Left ventricle myocardium inferior (tissue), 1 donor: ENCODE measurements at regions not wholly inside any gene's neighbourhood (a gene's known extent, or its start where the extent isn't known, plus 50 kb on each side); places are given as distances from the start of the nearest gene placed in this dataset.

ENCODE experiments used
- DNase-seq: peaks from one replicate; pipeline ENCODE4 v3.0.0-alpha.2; 2020
- H3K27ac ChIP-seq: fragments of 200-600 bp; replicated peaks from 2 replicates; pipeline ENCODE4 v1.8.0; 2021
- H3K27me3 ChIP-seq: fragments of 200-600 bp; 2 replicates; pipeline ENCODE4 v1.8.0; 2021; ENCODE audit warnings: low read depth
- H3K36me3 ChIP-seq: fragments of 200-600 bp; 2 replicates; pipeline ENCODE4 v1.8.0; 2021
- H3K4me1 ChIP-seq: fragments of 200-600 bp; 2 replicates; pipeline ENCODE4 v1.8.0; 2021
- H3K4me3 ChIP-seq: fragments of 200-600 bp; 2 replicates; pipeline ENCODE4 v1.8.0; 2021; ENCODE audit warnings: mild to moderate bottlenecking, moderate library complexity
- H3K9me3 ChIP-seq: fragments of 200-600 bp; replicated peaks from 2 replicates; pipeline ENCODE4 v1.8.0; 2021
- CTCF ChIP-seq: fragments of 200-600 bp; IDR thresholded peaks from 2 replicates; pipeline ENCODE4 v1.8.0; 2021; ENCODE audit warnings: antibody characterized with exemption, mild to moderate bottlenecking, borderline replicate concordance
- intact Hi-C: fragments of 100-400 bp; cut with micrococcal nuclease; formaldehyde crosslinking; loops from one replicate; pipeline ENCODE4 v1.11.0; 2022
- donor health status: DM: no; HTN: yes; CAD: no; lungs with severe emphysema.

- TF ChIP-seq CTCF: no peak
- no peak for DNase-seq
- Histone ChIP-seq H3K36me3 (no peaks in the 10 kb centered on the region), H3K27ac (no peak overlapping the region), H3K4me1 (no peaks in the 10 kb centered on the region), H3K9me3 (no peaks in the 10 kb centered on the region), H3K27me3 (no peaks in the 10 kb centered on the region), H3K4me3 (no peak overlapping the region)
- intact Hi-C loops: no loop called here
These were observed 71.6 kb upstream of the KCNIP4 start for GRCh38 chr4:22020129-22020528.

GRCh38 chr4:22019676-22020075, 71.1 kb upstream of the KCNIP4 start:
- DNase-seq: no peak
- Histone ChIP-seq H3K4me1 (no peaks in the 10 kb centered on the region), H3K27me3 (no peaks in the 10 kb centered on the region), H3K9me3 (no peaks in the 10 kb centered on the region), H3K36me3 (no peaks in the 10 kb centered on the region), H3K27ac (no peak overlapping the region), H3K4me3 (no peak overlapping the region)
- intact Hi-C loops: no loop called here
- TF ChIP-seq CTCF: no peak

GRCh38 chr4:22014222-22014741, 65.7 kb upstream of the KCNIP4 start:
- H3K4me3 ChIP-seq: no peak overlapping the region
- DNase-seq: no peak
- H3K9me3 ChIP-seq: no peaks in the 10 kb centered on the region
- no peak for TF ChIP-seq CTCF
- intact Hi-C loops: no loop called here
- no peak overlapping the region for H3K27ac ChIP-seq
- H3K36me3 ChIP-seq: no peaks in the 10 kb centered on the region
- H3K4me1 ChIP-seq: no peaks in the 10 kb centered on the region
- H3K27me3 ChIP-seq: no peaks in the 10 kb centered on the region

GRCh38 chr4:22003878-22004277, 55.3 kb upstream of the KCNIP4 start:
- intact Hi-C loops: no loop called here
- Histone ChIP-seq H3K9me3 (peaks cover 17% of the 10 kb centered on the region), H3K36me3 (no peaks in the 10 kb centered on the region), H3K4me1 (no peaks in the 10 kb centered on the region), H3K4me3 (no peak overlapping the region), H3K27me3 (no peaks in the 10 kb centered on the region), H3K27ac (no peak overlapping the region)
- DNase-seq: no peak
- no peak for TF ChIP-seq CTCF
